ENCODE measurements at regions not wholly inside any gene's neighbourhood (a gene's known extent, or its start where the extent isn't known, plus 50 kb on each side); places are given as distances from the start of the nearest gene placed in this dataset.

DNA sequence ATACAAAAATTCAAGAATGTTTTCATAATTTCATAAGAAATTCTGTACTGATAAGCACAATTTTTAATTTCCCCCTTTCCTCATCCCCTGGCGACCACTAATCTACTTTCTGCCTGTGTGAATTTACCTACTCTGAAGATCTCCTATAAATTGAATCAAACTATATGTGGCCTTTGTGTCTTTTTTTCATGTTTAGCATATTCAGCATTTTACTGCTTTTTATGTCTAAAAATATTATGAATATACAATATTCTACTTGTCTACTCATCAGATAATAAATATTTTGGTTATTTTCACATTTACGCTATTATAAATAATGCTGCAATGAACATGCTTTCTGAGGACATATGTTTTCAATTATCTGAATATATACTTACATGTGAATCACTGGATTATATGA lies 144.8 kb downstream of the CYLC2 start (continued):
- TF ChIP-seq, protein P1, sequence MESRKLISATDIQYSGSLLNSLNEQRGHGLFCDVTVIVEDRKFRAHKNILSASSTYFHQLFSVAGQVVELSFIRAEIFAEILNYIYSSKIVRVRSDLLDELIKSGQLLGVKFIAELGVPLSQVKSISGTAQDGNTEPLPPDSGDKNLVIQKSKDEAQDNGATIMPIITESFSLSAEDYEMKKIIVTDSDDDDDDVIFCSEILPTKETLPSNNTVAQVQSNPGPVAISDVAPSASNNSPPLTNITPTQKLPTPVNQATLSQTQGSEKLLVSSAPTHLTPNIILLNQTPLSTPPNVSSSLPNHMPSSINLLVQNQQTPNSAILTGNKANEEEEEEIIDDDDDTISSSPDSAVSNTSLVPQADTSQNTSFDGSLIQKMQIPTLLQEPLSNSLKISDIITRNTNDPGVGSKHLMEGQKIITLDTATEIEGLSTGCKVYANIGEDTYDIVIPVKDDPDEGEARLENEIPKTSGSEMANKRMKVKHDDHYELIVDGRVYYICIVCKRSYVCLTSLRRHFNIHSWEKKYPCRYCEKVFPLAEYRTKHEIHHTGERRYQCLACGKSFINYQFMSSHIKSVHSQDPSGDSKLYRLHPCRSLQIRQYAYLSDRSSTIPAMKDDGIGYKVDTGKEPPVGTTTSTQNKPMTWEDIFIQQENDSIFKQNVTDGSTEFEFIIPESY (IDR thresholded peaks at IDR 0.05; ENCODE audit: extremely low read depth, insufficient replicate concordance, low read length) = no peak

DNA sequence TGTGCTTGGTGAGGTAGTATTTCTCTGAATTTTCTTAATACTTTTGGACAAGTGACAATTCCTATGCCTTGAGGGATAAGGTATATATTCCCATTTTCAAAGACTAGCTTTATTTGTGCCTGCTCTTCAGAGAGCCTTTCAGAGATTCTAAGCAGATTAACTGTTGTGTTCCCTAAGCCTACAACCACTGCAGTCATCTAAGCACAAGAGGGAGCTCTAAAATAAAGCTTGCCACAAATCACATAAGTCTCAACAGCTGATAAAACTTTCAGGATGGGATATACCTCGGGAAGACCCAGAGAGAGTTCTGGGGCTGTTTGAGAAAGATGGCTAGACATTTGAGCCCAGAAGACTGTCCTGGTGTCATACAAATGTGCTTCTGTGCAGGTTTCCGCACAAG lies 157.3 kb downstream of the CYLC2 start:
- H4K20me1 ChIP-seq (ENCODE audit: insufficient read depth) = no peaks in the 10 kb centered on the region
- ATAC-seq = no peak
- ChIA-PET RAD21 (ENCODE audit: low non-redundant PET in 1 of 2, low total read pairs in 2 of 2, uncharacterized antibody in 2 of 2, unreplicated experiment in 2 of 2) (no interaction called here), CTCF (no interaction called here), POLR2A (no interaction called here)
- H3K4me3 ChIP-seq (replicated peaks in 1 of 2; ENCODE audit: low read depth in 1 of 2, low read length in 2 of 2) = no peak overlapping the region
- H2AFZ ChIP-seq (ENCODE audit: low read depth, low read length, poor library complexity, severe bottlenecking) = no peak overlapping the region
- H3K27ac ChIP-seq (ENCODE audit: low read depth, low read length) = no peak overlapping the region
- no peaks in the 10 kb centered on the region for H3K4me1 ChIP-seq (ENCODE audit: control insufficient read depth in 1 of 2, insufficient read depth in 2 of 2, low read length in 2 of 2)
- no peak overlapping the region for H3K9ac ChIP-seq (ENCODE audit: low read length)
- no peak for DNase-seq (ENCODE audit: low read depth, low spot score)
- intact Hi-C loops (cut with micrococcal nuclease) = no loop called here
- H3K79me2 ChIP-seq (ENCODE audit: insufficient read depth, low read length) = no peaks in the 10 kb centered on the region
- H3K9me2 ChIP-seq (ENCODE audit: insufficient read depth) = no peaks in the 10 kb centered on the region
- no peaks in the 10 kb centered on the region for H3K27me3 ChIP-seq (ENCODE audit: insufficient read depth, low read length)
- no TSS peak for BruUV-seq (replicated peaks)
- no peak for TF ChIP-seq RAD21 (IDR thresholded peaks at IDR 0.05; ENCODE audit: low read depth)
- no peak for TF ChIP-seq SIN3A (IDR thresholded peaks at IDR 0.05; ENCODE audit: low read depth)
- TF ChIP-seq, protein P2, sequence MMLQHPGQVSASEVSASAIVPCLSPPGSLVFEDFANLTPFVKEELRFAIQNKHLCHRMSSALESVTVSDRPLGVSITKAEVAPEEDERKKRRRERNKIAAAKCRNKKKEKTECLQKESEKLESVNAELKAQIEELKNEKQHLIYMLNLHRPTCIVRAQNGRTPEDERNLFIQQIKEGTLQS (IDR thresholded peaks at IDR 0.05) = no peak
- TF ChIP-seq JUND (IDR thresholded peaks at IDR 0.05) = no peak
- no peak for TF ChIP-seq CEBPB (IDR thresholded peaks at IDR 0.05; ENCODE audit: low read depth)
- TF ChIP-seq, protein P3, sequence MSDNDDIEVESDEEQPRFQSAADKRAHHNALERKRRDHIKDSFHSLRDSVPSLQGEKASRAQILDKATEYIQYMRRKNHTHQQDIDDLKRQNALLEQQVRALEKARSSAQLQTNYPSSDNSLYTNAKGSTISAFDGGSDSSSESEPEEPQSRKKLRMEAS (IDR thresholded peaks at IDR 0.05) = no peak
- no peak for TF ChIP-seq ZFX (IDR thresholded peaks at IDR 0.05)
- no peak for TF ChIP-seq CBX3 (IDR thresholded peaks at IDR 0.05; ENCODE audit: low read depth)
- no peak for TF ChIP-seq ELF1 (IDR thresholded peaks at IDR 0.05; ENCODE audit: borderline replicate concordance, low read depth)
- no peak for TF ChIP-seq EGR1 (IDR thresholded peaks at IDR 0.05; ENCODE audit: low read depth)
- TF ChIP-seq, protein P1 (IDR thresholded peaks at IDR 0.05; ENCODE audit: extremely low read depth, insufficient replicate concordance, low read length) = no peak
- no peak for TF ChIP-seq SRF (IDR thresholded peaks at IDR 0.05; ENCODE audit: low read depth)
- TF ChIP-seq, protein P4, sequence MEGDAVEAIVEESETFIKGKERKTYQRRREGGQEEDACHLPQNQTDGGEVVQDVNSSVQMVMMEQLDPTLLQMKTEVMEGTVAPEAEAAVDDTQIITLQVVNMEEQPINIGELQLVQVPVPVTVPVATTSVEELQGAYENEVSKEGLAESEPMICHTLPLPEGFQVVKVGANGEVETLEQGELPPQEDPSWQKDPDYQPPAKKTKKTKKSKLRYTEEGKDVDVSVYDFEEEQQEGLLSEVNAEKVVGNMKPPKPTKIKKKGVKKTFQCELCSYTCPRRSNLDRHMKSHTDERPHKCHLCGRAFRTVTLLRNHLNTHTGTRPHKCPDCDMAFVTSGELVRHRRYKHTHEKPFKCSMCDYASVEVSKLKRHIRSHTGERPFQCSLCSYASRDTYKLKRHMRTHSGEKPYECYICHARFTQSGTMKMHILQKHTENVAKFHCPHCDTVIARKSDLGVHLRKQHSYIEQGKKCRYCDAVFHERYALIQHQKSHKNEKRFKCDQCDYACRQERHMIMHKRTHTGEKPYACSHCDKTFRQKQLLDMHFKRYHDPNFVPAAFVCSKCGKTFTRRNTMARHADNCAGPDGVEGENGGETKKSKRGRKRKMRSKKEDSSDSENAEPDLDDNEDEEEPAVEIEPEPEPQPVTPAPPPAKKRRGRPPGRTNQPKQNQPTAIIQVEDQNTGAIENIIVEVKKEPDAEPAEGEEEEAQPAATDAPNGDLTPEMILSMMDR (IDR thresholded peaks at IDR 0.05 in 2 of 3, conservative IDR thresholded peaks at IDR 0.05 in 1 of 3; ENCODE audit: borderline replicate concordance in 1 of 3, insufficient read depth in 1 of 3, low read depth in 2 of 3, low read length in 2 of 3) = no peak
- TF ChIP-seq EZH2phosphoT487 (IDR thresholded peaks at IDR 0.05; ENCODE audit: borderline replicate concordance) = no peak
- peaks cover 5 to 11% of the 10 kb centered on the region in 2 experiments; a peak in 2 of 4 replicates for H3K9me3 ChIP-seq (ENCODE audit: control insufficient read depth in 1 of 2, insufficient read depth in 1 of 2, low read depth in 1 of 2, low read length in 2 of 2)
- H3K36me3 ChIP-seq (ENCODE audit: control insufficient read depth in 1 of 2, insufficient read depth in 2 of 2, low read length in 2 of 2) = no peaks in the 10 kb centered on the region
- no peak overlapping the region for H3K4me2 ChIP-seq (ENCODE audit: low read length)
